A549 (cell line): ENCODE measurements at regions not wholly inside any gene's neighbourhood (a gene's known extent, or its start where the extent isn't known, plus 50 kb on each side); places are given as distances from the start of the nearest gene placed in this dataset.

Experiments
- ATAC-seq, 2 experiments: fragments of 200-7000 bp in 1 of 2; fragments of >200 bp in 1 of 2; cut with Nextera tagmentation in 1 of 2; cut with Tn5 transposase in 1 of 2; 3 replicates each; pipeline versions ENCODE4 v1.8.0 to v1.9.1; 2018 to 2020; ENCODE audit warnings: mild to moderate bottlenecking in 1 of 2, moderate library complexity in 1 of 2
- CTCF ChIA-PET: fragments of 300-600 bp; sonication (Branson Sonifier 250); formaldehyde crosslinking; extraction: SDS; loops from one replicate; lab custom pipeline; 2021; ENCODE audit warnings: antibody characterized with exemption, inconsistent platforms; lab: Yijun Ruan, JAX
- POLR2A ChIA-PET: fragments of 350-600 bp; formaldehyde crosslinking; extraction: SDS; loops from one replicate; lab custom pipeline; 2021; ENCODE audit warnings: antibody characterized with exemption, inconsistent platforms; lab: Yijun Ruan, JAX
- DNase-seq, 2 experiments: peaks; one replicate each; pipeline versions ENCODE4 v3.0.0 to v3.0.0-alpha.2; 2011 to 2016; ENCODE audit warnings: low read depth in 1 of 2, low spot score in 1 of 2
- FAIRE-seq: peaks from 2 replicates; lab custom pipeline; 2011; peaks lifted over from hg19 to GRCh38; lab: Jason Lieb, UNC
- H3K27ac ChIP-seq, 2 experiments: fragments of >200 bp; sonication (Bioruptor Twin); formaldehyde crosslinking; 3 replicates each; pipeline ENCODE4 v1.5.1; 2016 to 2017
- H3K4me1 ChIP-seq: fragments of >200 bp; sonication (Bioruptor Twin); formaldehyde crosslinking; 3 replicates; pipeline ENCODE4 v1.6.1; 2016
- H3K4me2 ChIP-seq: fragments of >200 bp; sonication (Bioruptor Twin); formaldehyde crosslinking; 3 replicates; pipeline ENCODE4 v1.6.1; 2016
- H3K4me3 ChIP-seq: fragments of >200 bp; sonication (Bioruptor Twin); formaldehyde crosslinking; 3 replicates; pipeline ENCODE4 v1.5.1; 2016
- H3K9me3 ChIP-seq: fragments of >200 bp; sonication (Bioruptor Twin); formaldehyde crosslinking; 3 replicates; pipeline ENCODE4 v1.6.1; 2016
- ATOH8 ChIP-seq: fragments of 250-450 bp; sonication (Bioruptor Pico); IDR thresholded peaks from 2 replicates; pipeline ENCODE4 v1.5.0; 2020; ENCODE audit warnings: low read depth, mild to moderate bottlenecking, moderate library complexity
- BCL3 ChIP-seq: fragments of >200 bp; sonication (Bioruptor Twin); formaldehyde crosslinking; IDR thresholded peaks from 3 replicates; pipeline ENCODE4 v1.6.1; 2016
- BHLHE40 ChIP-seq: IDR thresholded peaks from 2 replicates; pipeline ENCODE4 v1.6.1; 2012; ENCODE audit warnings: low read depth, low read length, inconsistent platforms
- CBX2 ChIP-seq: fragments of 200-600 bp; sonication (generic); IDR thresholded peaks from 2 replicates; pipeline ENCODE4 v1.6.1; 2016; ENCODE audit warnings: low read depth, mild to moderate bottlenecking, borderline replicate concordance
- CEBPB ChIP-seq, 2 experiments: fragments of >200 bp in 1 of 2; sonication (Bioruptor Twin) in 1 of 2; formaldehyde crosslinking in 1 of 2; IDR thresholded peaks; 2 replicates each; pipeline ENCODE4 v1.6.1; 2012 to 2016
- EHF ChIP-seq: fragments of 250-450 bp; sonication (Bioruptor Pico); IDR thresholded peaks from 2 replicates; pipeline ENCODE4 v1.5.0; 2020; ENCODE audit warnings: mild to moderate bottlenecking
- FOSL2 ChIP-seq, 2 experiments: fragments of 450-650 bp in 1 of 2; fragments of >200 bp in 1 of 2; sonication (Bioruptor Twin) in 1 of 2; formaldehyde crosslinking; IDR thresholded peaks; 2 replicates each; pipeline versions ENCODE4 v1.5.0 to v1.6.1; 2016 to 2020; ENCODE audit warnings: mild to moderate bottlenecking in 1 of 2, moderate library complexity in 1 of 2
- FOXS1 ChIP-seq: fragments of 250-450 bp; sonication (Bioruptor Pico); IDR thresholded peaks from 2 replicates; pipeline ENCODE4 v1.5.0; 2020; ENCODE audit warnings: mild to moderate bottlenecking, moderate library complexity
- GATA3 ChIP-seq: IDR thresholded peaks from 2 replicates; pipeline ENCODE4 v1.6.1; 2012; ENCODE audit warnings: borderline replicate concordance
- HDAC2 ChIP-seq: fragments of 200-600 bp; sonication (generic); IDR thresholded peaks from 2 replicates; pipeline ENCODE4 v1.6.1; 2016
- HES2 ChIP-seq: fragments of >200 bp; sonication (Bioruptor Twin); formaldehyde crosslinking; IDR thresholded peaks from 2 replicates; pipeline ENCODE4 v1.6.1; 2016
- HEYL ChIP-seq: fragments of 250-450 bp; sonication (Bioruptor Pico); IDR thresholded peaks from 2 replicates; pipeline ENCODE4 v1.8.0; 2021; ENCODE audit warnings: mild to moderate bottlenecking, moderate library complexity
- HOXB13 ChIP-seq: fragments of 250-450 bp; sonication (Bioruptor Pico); IDR thresholded peaks from 2 replicates; pipeline ENCODE4 v1.5.0; 2020; ENCODE audit warnings: low read depth, mild to moderate bottlenecking, moderate library complexity
- JUN ChIP-seq, 2 experiments: fragments of >200 bp; sonication (Bioruptor Twin); formaldehyde crosslinking; IDR thresholded peaks; 2 replicates in 1 of 2; 3 replicates in 1 of 2; pipeline ENCODE4 v1.6.1; 2016 to 2017
- KDM1A ChIP-seq: fragments of 200-600 bp; sonication (generic); IDR thresholded peaks from 2 replicates; pipeline ENCODE4 v1.6.1; 2016; ENCODE audit warnings: low read depth, mild to moderate bottlenecking
- MAX ChIP-seq: IDR thresholded peaks from 2 replicates; pipeline ENCODE4 v1.6.1; 2012
- MAZ ChIP-seq: fragments of 150-350 bp; IDR thresholded peaks from 2 replicates; pipeline ENCODE4 v1.6.1; 2014; ENCODE audit warnings: antibody characterized with exemption, low read depth, low read length, borderline replicate concordance
- NPAS2 ChIP-seq: fragments of 250-450 bp; sonication (Bioruptor Pico); IDR thresholded peaks from 2 replicates; pipeline ENCODE4 v1.8.0; 2022; ENCODE audit warnings: mild to moderate bottlenecking, moderate library complexity, borderline replicate concordance
- POLR2A ChIP-seq: IDR thresholded peaks from 2 replicates; pipeline ENCODE4 v1.6.1; 2012; ENCODE audit warnings: mild to moderate bottlenecking, low read length
- RAD21 ChIP-seq, 2 experiments: fragments of >200 bp in 1 of 2; sonication (Bioruptor Twin) in 1 of 2; formaldehyde crosslinking in 1 of 2; IDR thresholded peaks in 1 of 2; conservative IDR thresholded peaks in 1 of 2; 2 replicates in 1 of 2; 3 replicates in 1 of 2; pipeline ENCODE4 v1.6.1; 2012 to 2018; ENCODE audit warnings: inconsistent platforms in 1 of 2
- RCOR1 ChIP-seq: fragments of 150-350 bp; IDR thresholded peaks from 2 replicates; pipeline ENCODE4 v1.6.1; 2014; ENCODE audit warnings: antibody characterized with exemption, low read length, low read depth
- RFX5 ChIP-seq: fragments of 450-650 bp; IDR thresholded peaks from 2 replicates; pipeline ENCODE4 v1.7.1; 2014; ENCODE audit warnings: antibody characterized with exemption, mild to moderate bottlenecking, moderate library complexity
- ZC3H11A ChIP-seq: fragments of 450-650 bp; IDR thresholded peaks from 2 replicates; pipeline ENCODE4 v1.6.1; 2014; ENCODE audit warnings: antibody characterized with exemption, mild to moderate bottlenecking
- ZSCAN20 ChIP-seq: fragments of 250-450 bp; sonication (Bioruptor Pico); IDR thresholded peaks from 2 replicates; pipeline ENCODE4 v1.8.0; 2022; ENCODE audit warnings: mild to moderate bottlenecking, moderate library complexity
- WGBS: methylation state at CpG from one replicate; pipeline ENCODE4 v1.1.6; 2017; ENCODE audit errors: missing lambda C conversion rate; 5-methylcytosine and 5-hydroxymethylcytosine counted together
- TF ChIP-seq, protein P1 (sequence below): IDR thresholded peaks from 2 replicates; pipeline ENCODE4 v1.6.1; 2012; ENCODE audit warnings: low read depth, borderline replicate concordance

DNA sequence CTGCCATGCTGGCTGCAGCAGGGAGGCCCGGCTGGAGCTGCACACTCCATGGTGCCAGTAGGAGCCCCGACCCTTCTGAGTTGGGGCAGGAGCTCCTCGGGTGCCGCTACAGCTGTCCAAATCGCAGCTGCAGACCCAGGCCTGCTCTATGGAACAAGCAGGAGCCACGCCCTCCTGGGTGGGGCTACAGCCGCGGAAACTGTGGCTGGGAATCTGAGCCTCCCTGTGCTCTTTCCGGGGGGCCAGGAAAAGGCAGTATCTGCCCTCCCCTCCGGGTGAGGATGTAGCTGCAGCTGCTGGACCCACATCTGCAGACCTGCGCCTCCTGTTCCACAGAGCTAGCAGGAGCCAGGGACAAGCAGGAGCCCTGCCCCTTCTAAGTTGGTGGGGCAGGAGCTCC, 278.9 kb upstream of the ACTBL2 start:
- no peak for FAIRE-seq
- Histone ChIP-seq H3K4me2 (no peak overlapping the region), H3K4me3 (no peak overlapping the region)
- POLR2A ChIA-PET: no interaction called here
- TF ChIP-seq MAZ: no peak
- TF ChIP-seq HOXB13: no peak
- no peak for TF ChIP-seq ATOH8 (CRISPR knock-in tag)
- TF ChIP-seq BHLHE40: no peak
- TF ChIP-seq, protein P1, sequence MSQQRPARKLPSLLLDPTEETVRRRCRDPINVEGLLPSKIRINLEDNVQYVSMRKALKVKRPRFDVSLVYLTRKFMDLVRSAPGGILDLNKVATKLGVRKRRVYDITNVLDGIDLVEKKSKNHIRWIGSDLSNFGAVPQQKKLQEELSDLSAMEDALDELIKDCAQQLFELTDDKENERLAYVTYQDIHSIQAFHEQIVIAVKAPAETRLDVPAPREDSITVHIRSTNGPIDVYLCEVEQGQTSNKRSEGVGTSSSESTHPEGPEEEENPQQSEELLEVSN: no peak
- TF ChIP-seq BCL3: no peak
- TF ChIP-seq NPAS2 (CRISPR knock-in tag): no peak
- TF ChIP-seq KDM1A: no peak
- TF ChIP-seq HDAC2: no peak
- no peak for TF ChIP-seq ZC3H11A
- TF ChIP-seq FOXS1 (CRISPR knock-in tag): no peak
- no peak for TF ChIP-seq RAD21 (conservative IDR thresholded peaks at IDR 0.05 in 1 of 2, IDR thresholded peaks at IDR 0.05 in 1 of 2)
- no peak for TF ChIP-seq CBX2
- TF ChIP-seq EHF (CRISPR knock-in tag): no peak
- TF ChIP-seq HES2: no peak
- no peak for TF ChIP-seq RCOR1
- no peak for TF ChIP-seq RFX5
- no peak for TF ChIP-seq GATA3
- no peak for TF ChIP-seq POLR2A
- no peak for TF ChIP-seq CEBPB (IDR thresholded peaks at IDR 0.05)
- TF ChIP-seq, all 56 proteins: peak for 0
- CTCF ChIA-PET: interaction anchor here (1.4 kb wide), 1 partner anchor 17 kb away, joined by 9 read pairs; no protein-coding TSS in a partner anchor
- no peaks in the 10 kb centered on the region for H3K9me3 ChIP-seq
- H3K27ac ChIP-seq: no peak overlapping the region
- WGBS: 74% methylated on average over 11 of the region's 11 CpGs
- H3K4me1 ChIP-seq: no peaks in the 10 kb centered on the region
- no peak for DNase-seq
- ATAC-seq: no peak

DNA sequence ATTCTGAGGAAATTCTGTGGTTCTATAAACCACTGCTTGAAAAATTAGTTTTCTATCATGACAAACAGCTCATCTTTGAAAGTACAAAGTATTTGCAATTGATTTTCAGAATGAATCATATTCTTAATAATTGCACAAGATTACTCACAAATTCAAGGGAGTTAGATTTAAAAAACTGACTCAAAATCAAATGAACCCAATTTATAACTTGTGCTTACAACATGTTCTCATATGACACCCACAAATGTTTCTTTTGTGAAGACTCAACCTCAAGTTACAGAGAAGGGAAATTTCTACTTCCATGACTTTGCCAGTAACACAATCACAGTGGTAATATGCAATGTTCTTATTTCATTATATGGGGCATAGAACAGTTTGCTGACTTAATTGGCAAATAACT, 272.0 kb upstream of the ACTBL2 start:
- Histone ChIP-seq H3K4me1 (no peaks in the 10 kb centered on the region), H3K4me3 (no peak overlapping the region), H3K9me3 (no peaks in the 10 kb centered on the region), H3K4me2 (no peak overlapping the region), H3K27ac (no peak overlapping the region)
- TF ChIP-seq JUN (IDR thresholded peaks at IDR 0.05) (no peak), NPAS2 (CRISPR knock-in tag) (no peak), HEYL (no peak), MAX (no peak), FOSL2 (IDR thresholded peaks at IDR 0.05) (no peak), FOSL2 (CRISPR knock-in tag; IDR thresholded peaks at IDR 0.05) (no peak), ZSCAN20 (no peak), BCL3 (no peak)
- ChIA-PET POLR2A (no interaction called here), CTCF (interaction anchor here (1.1 to 3.8 kb wide), 3 partner anchors 24 to 255 kb away, joined by 3 to 13 read pairs (median 8); no protein-coding TSS in a partner anchor)
- no peak for FAIRE-seq
- ATAC-seq: no peak
- DNase-seq: no peak
